ENCODE measurements at regions not wholly inside any gene's neighbourhood (a gene's known extent, or its start where the extent isn't known, plus 50 kb on each side); places are given as distances from the start of the nearest gene placed in this dataset.

DNA sequence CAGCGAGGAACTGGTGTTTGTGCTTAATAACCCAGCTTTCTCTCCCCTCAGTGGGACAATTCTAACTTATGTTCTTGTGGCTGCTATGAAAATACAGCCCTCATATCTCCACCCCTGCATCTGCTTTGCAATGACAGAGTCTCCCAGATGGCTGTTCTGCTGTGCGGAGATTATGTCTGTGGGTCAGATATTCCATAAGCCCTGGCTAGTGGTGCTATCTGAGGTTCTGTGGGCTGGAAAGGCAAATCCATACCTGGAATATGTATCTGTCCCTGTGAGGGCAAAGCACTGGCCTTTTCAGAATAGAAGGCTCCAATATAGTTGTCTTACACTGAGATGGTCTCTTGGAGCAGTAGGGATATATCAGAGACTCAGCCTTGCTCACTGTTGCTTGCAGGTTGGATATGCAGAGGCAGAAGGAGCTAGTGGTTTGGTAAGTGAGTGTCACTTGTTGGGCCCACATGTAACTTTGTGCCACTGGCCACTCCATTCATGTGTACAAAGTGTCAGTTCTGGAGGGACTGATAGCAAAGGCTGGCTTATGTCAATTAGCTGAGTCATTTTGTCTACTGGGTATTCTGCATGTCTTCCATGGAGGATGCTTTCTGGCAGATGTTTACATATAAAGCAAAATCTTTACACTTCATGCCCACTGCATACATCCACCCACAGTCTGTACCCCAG is 246.6 kb downstream of the FAM76B start:
- no peak for ATAC-seq
- no peak for TF ChIP-seq ZNF70 (CRISPR knock-in tag; IDR thresholded peaks at IDR 0.05)
- no peak for TF ChIP-seq PPARA (CRISPR knock-in tag; IDR thresholded peaks at IDR 0.05; ENCODE audit: borderline replicate concordance)

DNA sequence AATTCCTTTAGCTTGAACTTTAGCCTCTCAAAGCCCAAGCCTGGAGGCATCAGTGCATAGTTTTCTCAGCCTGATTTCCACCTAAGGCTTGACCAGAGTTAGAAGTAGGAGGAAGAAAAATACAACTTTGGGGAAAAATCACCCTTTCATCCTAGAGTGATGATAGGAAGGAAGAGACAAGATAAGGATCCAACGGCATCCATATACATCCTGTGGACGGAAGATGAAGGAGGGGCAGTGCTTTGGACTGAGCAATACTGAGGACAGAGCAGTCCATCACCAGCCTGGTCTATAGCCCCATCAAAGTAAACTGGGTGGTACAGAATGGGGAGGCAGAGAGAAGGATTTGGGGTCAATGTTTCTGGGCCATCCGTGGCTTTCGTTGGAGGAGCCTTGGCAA is 247.9 kb downstream of the FAM76B start:
- no peak for TF ChIP-seq ZNF70 (CRISPR knock-in tag; IDR thresholded peaks at IDR 0.05)
- no peak for TF ChIP-seq ZNF565 (CRISPR knock-in tag; conservative IDR thresholded peaks at IDR 0.05; ENCODE audit: low read depth)
- TF ChIP-seq, protein P1, sequence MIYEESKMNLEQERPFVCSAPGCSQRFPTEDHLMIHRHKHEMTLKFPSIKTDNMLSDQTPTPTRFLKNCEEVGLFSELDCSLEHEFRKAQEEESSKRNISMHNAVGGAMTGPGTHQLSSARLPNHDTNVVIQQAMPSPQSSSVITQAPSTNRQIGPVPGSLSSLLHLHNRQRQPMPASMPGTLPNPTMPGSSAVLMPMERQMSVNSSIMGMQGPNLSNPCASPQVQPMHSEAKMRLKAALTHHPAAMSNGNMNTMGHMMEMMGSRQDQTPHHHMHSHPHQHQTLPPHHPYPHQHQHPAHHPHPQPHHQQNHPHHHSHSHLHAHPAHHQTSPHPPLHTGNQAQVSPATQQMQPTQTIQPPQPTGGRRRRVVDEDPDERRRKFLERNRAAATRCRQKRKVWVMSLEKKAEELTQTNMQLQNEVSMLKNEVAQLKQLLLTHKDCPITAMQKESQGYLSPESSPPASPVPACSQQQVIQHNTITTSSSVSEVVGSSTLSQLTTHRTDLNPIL (CRISPR knock-in tag; IDR thresholded peaks at IDR 0.05; ENCODE audit: low read depth) = no peak
- TF ChIP-seq TOX (CRISPR knock-in tag; IDR thresholded peaks at IDR 0.05; ENCODE audit: borderline replicate concordance) = no peak
- TF ChIP-seq ZFP30 (CRISPR knock-in tag; IDR thresholded peaks at IDR 0.05) = no peak
- TF ChIP-seq, protein P2, sequence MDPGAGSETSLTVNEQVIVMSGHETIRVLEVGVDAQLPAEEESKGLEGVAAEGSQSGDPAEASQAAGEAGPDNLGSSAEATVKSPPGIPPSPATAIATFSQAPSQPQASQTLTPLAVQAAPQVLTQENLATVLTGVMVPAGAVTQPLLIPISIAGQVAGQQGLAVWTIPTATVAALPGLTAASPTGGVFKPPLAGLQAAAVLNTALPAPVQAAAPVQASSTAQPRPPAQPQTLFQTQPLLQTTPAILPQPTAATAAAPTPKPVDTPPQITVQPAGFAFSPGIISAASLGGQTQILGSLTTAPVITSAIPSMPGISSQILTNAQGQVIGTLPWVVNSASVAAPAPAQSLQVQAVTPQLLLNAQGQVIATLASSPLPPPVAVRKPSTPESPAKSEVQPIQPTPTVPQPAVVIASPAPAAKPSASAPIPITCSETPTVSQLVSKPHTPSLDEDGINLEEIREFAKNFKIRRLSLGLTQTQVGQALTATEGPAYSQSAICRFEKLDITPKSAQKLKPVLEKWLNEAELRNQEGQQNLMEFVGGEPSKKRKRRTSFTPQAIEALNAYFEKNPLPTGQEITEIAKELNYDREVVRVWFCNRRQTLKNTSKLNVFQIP (CRISPR knock-in tag; IDR thresholded peaks at IDR 0.05; ENCODE audit: borderline replicate concordance, low read depth) = no peak
- no peak for TF ChIP-seq ZNF8 (CRISPR knock-in tag; IDR thresholded peaks at IDR 0.05)
- no peak for TF ChIP-seq GLIS3 (CRISPR knock-in tag; IDR thresholded peaks at IDR 0.05)
- no peak for TF ChIP-seq SNAI2 (CRISPR knock-in tag; IDR thresholded peaks at IDR 0.05)
- no peak for TF ChIP-seq ZFP3 (CRISPR knock-in tag; IDR thresholded peaks at IDR 0.05)
- no peak for ATAC-seq

DNA sequence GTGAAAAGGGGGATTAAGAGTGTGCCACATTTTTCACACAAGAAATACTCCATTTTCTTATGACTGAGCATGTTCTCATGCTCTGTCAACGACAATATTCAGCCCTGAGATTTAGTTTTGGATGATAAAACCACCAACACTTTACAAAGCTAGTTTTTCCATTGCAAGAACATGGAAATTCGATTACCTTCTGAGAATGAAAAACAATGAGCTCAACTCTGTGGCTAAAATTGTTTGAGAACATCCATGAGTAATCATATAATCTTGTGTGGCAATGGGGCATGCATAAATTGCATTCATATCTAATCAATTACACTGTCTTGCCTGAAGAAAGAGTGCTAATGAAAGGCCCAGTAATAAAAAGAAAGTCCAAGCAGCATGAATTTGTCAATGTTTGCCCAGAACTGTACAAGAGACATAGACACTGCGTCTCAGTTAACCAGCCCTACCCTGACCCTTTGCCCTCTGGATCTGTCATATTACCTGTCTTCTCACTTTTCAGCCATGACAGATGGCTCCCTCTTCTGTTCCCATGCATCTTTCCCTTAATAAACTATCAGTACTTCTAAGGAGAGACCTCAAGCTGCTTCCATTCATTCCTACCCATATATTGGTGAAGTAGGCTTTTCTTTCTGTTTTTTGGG is 253.4 kb downstream of the FAM76B start:
- ATAC-seq = no peak
- TF ChIP-seq ZNF70 (CRISPR knock-in tag; IDR thresholded peaks at IDR 0.05) (no peak), OSR1 (CRISPR knock-in tag; IDR thresholded peaks at IDR 0.05) (no peak), ZC3H10 (CRISPR knock-in tag; IDR thresholded peaks at IDR 0.05) (no peak), ESRRG (CRISPR knock-in tag; IDR thresholded peaks at IDR 0.05) (no peak), TOX (CRISPR knock-in tag; IDR thresholded peaks at IDR 0.05; ENCODE audit: borderline replicate concordance) (no peak)
- TF ChIP-seq, protein P3, sequence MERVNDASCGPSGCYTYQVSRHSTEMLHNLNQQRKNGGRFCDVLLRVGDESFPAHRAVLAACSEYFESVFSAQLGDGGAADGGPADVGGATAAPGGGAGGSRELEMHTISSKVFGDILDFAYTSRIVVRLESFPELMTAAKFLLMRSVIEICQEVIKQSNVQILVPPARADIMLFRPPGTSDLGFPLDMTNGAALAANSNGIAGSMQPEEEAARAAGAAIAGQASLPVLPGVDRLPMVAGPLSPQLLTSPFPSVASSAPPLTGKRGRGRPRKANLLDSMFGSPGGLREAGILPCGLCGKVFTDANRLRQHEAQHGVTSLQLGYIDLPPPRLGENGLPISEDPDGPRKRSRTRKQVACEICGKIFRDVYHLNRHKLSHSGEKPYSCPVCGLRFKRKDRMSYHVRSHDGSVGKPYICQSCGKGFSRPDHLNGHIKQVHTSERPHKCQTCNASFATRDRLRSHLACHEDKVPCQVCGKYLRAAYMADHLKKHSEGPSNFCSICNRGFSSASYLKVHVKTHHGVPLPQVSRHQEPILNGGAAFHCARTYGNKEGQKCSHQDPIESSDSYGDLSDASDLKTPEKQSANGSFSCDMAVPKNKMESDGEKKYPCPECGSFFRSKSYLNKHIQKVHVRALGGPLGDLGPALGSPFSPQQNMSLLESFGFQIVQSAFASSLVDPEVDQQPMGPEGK (CRISPR knock-in tag; IDR thresholded peaks at IDR 0.05; ENCODE audit: borderline replicate concordance) = no peak
- TF ChIP-seq, protein P2 (CRISPR knock-in tag; IDR thresholded peaks at IDR 0.05; ENCODE audit: borderline replicate concordance, low read depth) = no peak
- TF ChIP-seq, protein P4, sequence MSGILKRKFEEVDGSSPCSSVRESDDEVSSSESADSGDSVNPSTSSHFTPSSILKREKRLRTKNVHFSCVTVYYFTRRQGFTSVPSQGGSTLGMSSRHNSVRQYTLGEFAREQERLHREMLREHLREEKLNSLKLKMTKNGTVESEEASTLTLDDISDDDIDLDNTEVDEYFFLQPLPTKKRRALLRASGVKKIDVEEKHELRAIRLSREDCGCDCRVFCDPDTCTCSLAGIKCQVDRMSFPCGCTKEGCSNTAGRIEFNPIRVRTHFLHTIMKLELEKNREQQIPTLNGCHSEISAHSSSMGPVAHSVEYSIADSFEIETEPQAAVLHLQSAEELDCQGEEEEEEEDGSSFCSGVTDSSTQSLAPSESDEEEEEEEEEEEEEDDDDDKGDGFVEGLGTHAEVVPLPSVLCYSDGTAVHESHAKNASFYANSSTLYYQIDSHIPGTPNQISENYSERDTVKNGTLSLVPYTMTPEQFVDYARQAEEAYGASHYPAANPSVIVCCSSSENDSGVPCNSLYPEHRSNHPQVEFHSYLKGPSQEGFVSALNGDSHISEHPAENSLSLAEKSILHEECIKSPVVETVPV (CRISPR knock-in tag; IDR thresholded peaks at IDR 0.05) = no peak
- TF ChIP-seq, protein P5, sequence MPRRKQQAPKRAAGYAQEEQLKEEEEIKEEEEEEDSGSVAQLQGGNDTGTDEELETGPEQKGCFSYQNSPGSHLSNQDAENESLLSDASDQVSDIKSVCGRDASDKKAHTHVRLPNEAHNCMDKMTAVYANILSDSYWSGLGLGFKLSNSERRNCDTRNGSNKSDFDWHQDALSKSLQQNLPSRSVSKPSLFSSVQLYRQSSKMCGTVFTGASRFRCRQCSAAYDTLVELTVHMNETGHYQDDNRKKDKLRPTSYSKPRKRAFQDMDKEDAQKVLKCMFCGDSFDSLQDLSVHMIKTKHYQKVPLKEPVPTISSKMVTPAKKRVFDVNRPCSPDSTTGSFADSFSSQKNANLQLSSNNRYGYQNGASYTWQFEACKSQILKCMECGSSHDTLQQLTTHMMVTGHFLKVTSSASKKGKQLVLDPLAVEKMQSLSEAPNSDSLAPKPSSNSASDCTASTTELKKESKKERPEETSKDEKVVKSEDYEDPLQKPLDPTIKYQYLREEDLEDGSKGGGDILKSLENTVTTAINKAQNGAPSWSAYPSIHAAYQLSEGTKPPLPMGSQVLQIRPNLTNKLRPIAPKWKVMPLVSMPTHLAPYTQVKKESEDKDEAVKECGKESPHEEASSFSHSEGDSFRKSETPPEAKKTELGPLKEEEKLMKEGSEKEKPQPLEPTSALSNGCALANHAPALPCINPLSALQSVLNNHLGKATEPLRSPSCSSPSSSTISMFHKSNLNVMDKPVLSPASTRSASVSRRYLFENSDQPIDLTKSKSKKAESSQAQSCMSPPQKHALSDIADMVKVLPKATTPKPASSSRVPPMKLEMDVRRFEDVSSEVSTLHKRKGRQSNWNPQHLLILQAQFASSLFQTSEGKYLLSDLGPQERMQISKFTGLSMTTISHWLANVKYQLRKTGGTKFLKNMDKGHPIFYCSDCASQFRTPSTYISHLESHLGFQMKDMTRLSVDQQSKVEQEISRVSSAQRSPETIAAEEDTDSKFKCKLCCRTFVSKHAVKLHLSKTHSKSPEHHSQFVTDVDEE (CRISPR knock-in tag; IDR thresholded peaks at IDR 0.05) = no peak

All from SK-N-SH treated with all-trans-retinoic acid at 6 μM for 48 hours (cell line).